ENCODE measurements at regions not wholly inside any gene's neighbourhood (a gene's known extent, or its start where the extent isn't known, plus 50 kb on each side); places are given as distances from the start of the nearest gene placed in this dataset.

- in situ Hi-C loops (cut with HindIII; ENCODE audit: low pct_ligation_motif_present, low pct_unique_long_range_greater_than_20kb, low sequenced_read_pairs): no loop called here
- DNase-seq: no peak
Measured at GRCh38 chr20:11537032-11537431, 380.7 kb upstream of the BTBD3 start.

- no peak for DNase-seq
- in situ Hi-C loops (cut with HindIII; ENCODE audit: low pct_ligation_motif_present, low pct_unique_long_range_greater_than_20kb, low sequenced_read_pairs): no loop called here
Measured at GRCh38 chr20:11539450-11539849, 378.2 kb upstream of the BTBD3 start.

DNA sequence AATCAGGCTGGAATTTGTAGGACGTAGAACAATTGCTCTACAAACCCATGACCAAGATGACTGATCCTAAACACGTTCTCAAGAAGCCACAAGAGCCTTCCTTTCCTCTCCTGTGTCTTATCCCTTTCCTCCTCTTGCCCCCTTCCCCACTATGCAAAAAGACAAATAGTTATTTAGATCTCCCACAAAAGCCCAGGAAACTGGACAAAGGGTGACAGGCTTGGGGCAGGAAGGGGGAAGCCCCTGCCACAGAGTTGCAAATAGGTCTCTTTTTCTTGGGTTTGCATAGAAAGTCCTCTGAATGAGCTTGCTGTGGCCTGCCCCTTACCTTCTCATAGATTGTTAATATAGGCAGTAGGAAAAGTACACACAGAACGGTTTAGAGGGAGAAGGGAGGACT, 377.1 kb upstream of the BTBD3 start:
- no peak for DNase-seq
- in situ Hi-C loops (cut with HindIII; ENCODE audit: low pct_ligation_motif_present, low pct_unique_long_range_greater_than_20kb, low sequenced_read_pairs): no loop called here

- DNase-seq: no peak
- in situ Hi-C loops (cut with HindIII; ENCODE audit: low pct_ligation_motif_present, low pct_unique_long_range_greater_than_20kb, low sequenced_read_pairs): no loop called here
Measured at GRCh38 chr20:11542645-11543044, 375.0 kb upstream of the BTBD3 start.

- peak; percentile 77 for DNase-seq
- in situ Hi-C loops (cut with HindIII; ENCODE audit: low pct_ligation_motif_present, low pct_unique_long_range_greater_than_20kb, low sequenced_read_pairs): no loop called here
Measured at GRCh38 chr20:11544029-11544678, 373.5 kb upstream of the BTBD3 start.

GRCh38 chr20:11546939-11547338, 370.8 kb upstream of the BTBD3 start:
- in situ Hi-C loops (cut with HindIII; ENCODE audit: low pct_ligation_motif_present, low pct_unique_long_range_greater_than_20kb, low sequenced_read_pairs): no loop called here
- DNase-seq: no peak

GRCh38 chr20:11549172-11550103, 368.3 kb upstream of the BTBD3 start:
- no peak for DNase-seq
- in situ Hi-C loops (cut with HindIII; ENCODE audit: low pct_ligation_motif_present, low pct_unique_long_range_greater_than_20kb, low sequenced_read_pairs): no loop called here

DNA sequence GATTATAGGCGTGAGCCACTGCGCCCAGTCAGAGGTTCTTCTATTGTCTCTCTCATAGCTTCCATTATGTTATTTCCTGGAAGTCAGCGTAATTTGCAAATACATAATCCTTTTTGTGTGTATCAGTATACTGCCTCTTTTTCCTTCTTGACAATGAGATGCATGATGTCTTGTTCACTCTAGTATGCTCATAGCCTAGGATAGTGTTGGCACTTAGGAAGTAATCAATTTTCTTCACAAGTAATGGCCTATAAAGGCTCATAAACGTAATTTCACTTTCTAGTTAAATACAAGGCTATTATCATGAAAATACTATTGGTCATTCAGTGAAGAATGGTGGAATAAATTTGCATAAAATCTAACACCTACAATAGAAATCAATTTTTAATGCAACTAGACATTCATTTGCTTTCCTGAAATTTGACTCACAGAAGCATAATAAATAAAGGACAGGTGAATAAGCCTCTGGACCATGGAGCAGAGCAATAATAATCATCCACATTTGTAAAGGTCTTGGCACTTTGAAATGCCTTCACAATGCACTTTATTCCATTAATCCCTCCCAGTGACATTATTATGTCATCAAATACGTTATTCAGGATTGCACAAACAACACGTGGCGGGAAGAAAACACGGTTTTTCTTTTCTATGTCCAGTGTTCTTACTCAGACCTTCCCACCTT, 366.9 kb upstream of the BTBD3 start:
- in situ Hi-C loops (cut with HindIII; ENCODE audit: low pct_ligation_motif_present, low pct_unique_long_range_greater_than_20kb, low sequenced_read_pairs): no loop called here
- DNase-seq: no peak

- in situ Hi-C loops (cut with HindIII; ENCODE audit: low pct_ligation_motif_present, low pct_unique_long_range_greater_than_20kb, low sequenced_read_pairs): no loop called here
- no peak for DNase-seq
Measured at GRCh38 chr20:11551479-11551878, 366.2 kb upstream of the BTBD3 start.

DNA sequence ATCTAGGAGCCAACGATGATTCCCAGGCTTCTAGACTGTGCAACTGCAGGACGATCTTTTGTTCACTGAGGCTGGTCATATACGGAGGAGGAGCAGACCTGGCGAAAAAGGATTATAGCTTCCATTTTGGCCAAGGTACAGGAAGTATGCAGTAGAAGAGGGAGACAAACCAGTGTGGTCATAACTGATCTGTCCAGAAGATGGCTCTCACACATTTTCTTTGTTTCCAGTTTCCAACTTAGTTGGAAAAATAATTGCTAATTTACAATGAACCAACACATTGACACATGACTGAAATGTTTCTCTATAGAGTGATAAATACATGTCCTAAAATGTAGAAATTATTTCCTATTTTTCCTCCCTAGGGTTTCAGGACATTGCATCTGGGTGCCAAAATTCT, 364.1 kb upstream of the BTBD3 start:
- in situ Hi-C loops (cut with HindIII; ENCODE audit: low pct_ligation_motif_present, low pct_unique_long_range_greater_than_20kb, low sequenced_read_pairs): no loop called here
- DNase-seq: peak; percentile 2

DNA sequence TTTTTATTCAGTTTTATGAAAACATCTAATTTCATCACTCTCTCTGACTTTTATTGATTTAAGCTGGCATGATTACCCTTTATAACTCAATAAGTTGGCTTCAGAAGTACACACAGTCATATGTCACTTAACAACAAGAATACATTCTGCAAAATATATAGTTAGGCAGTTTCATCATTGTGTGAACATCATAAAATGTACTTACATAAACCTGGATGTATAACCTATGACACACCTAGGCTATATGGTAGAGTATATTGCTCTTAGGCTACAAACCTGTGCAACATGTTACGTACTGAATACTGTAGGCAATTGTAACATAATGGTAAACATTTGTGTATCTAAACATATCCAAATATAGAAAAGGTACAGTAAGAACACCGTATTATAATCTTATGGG, 362.2 kb upstream of the BTBD3 start:
- in situ Hi-C loops (cut with HindIII; ENCODE audit: low pct_ligation_motif_present, low pct_unique_long_range_greater_than_20kb, low sequenced_read_pairs): no loop called here
- no peak for DNase-seq

GRCh38 chr20:11556410-11556809, 361.3 kb upstream of the BTBD3 start:
- in situ Hi-C loops (cut with HindIII; ENCODE audit: low pct_ligation_motif_present, low pct_unique_long_range_greater_than_20kb, low sequenced_read_pairs): no loop called here
- no peak for DNase-seq

- in situ Hi-C loops (cut with HindIII; ENCODE audit: low pct_ligation_motif_present, low pct_unique_long_range_greater_than_20kb, low sequenced_read_pairs): no loop called here
- DNase-seq: no peak
Measured at GRCh38 chr20:11564491-11564890, 353.2 kb upstream of the BTBD3 start.

GRCh38 chr20:11569163-11569562, 348.5 kb upstream of the BTBD3 start:
- in situ Hi-C loops (cut with HindIII; ENCODE audit: low pct_ligation_motif_present, low pct_unique_long_range_greater_than_20kb, low sequenced_read_pairs): no loop called here
- DNase-seq: no peak

GRCh38 chr20:11573507-11573906, 344.2 kb upstream of the BTBD3 start:
- no peak for DNase-seq
- in situ Hi-C loops (cut with HindIII; ENCODE audit: low pct_ligation_motif_present, low pct_unique_long_range_greater_than_20kb, low sequenced_read_pairs): no loop called here

DNA sequence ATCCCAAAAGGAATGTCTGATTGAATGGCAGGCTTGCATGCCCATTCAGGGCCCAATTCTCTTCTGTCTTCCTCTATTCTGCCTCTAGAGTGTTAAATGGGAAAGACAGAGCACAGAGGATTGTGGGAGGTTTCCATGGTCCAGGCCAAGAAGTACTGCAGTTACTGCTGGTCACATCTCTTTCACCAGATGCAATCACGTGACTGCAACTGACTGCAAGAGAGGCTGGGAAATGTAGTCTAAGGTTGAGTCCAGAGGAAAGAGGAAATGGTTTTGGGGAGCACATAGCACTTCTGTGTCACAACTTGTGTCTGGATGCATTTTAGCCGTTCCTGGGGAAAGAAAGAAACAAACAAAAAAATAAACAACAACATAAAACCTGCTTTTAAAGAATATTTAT, 336.4 kb upstream of the BTBD3 start:
- DNase-seq: no peak
- in situ Hi-C loops (cut with HindIII; ENCODE audit: low pct_ligation_motif_present, low pct_unique_long_range_greater_than_20kb, low sequenced_read_pairs): no loop called here

GRCh38 chr20:11582060-11582459, 335.6 kb upstream of the BTBD3 start:
- DNase-seq: no peak
- in situ Hi-C loops (cut with HindIII; ENCODE audit: low pct_ligation_motif_present, low pct_unique_long_range_greater_than_20kb, low sequenced_read_pairs): no loop called here

DNA sequence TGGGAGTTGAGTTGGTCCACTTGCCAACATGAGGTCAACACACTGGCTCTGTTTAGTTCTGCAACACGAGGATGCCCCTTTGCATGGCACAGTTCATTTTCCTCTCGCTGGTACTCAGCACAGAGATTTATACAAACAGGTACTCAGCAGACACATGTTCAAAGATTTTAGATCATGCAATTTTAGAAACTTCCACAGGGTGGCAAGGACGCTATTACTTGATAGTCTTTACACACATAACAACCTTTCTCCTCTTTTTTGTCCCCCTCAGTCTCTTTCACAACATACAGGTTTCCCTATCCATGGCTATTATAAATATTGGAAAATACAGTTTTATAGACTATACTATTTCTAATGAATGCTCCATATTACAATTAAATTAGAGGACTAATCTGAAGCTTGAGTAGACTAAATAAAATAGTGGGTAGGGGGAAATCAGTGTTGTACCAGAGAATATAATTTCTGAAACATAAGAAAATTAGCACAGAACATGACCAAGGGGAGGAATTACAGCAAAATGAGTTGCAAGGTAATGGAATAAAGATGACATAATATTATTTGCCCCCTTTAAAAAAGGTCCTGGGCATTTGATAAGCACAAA, 331.8 kb upstream of the BTBD3 start:
- in situ Hi-C loops (cut with HindIII; ENCODE audit: low pct_ligation_motif_present, low pct_unique_long_range_greater_than_20kb, low sequenced_read_pairs): no loop called here
- peak; percentile 13 for DNase-seq

GRCh38 chr20:11588875-11589274, 328.8 kb upstream of the BTBD3 start:
- in situ Hi-C loops (cut with HindIII; ENCODE audit: low pct_ligation_motif_present, low pct_unique_long_range_greater_than_20kb, low sequenced_read_pairs): no loop called here

More at GRCh38 chr20:11588875-11589274, 328.8 kb upstream of the BTBD3 start:
- DNase-seq: no peak

All from ACHN (cell line).